OCI-LY1 (cell line): ENCODE measurements at regions not wholly inside any gene's neighbourhood (a gene's known extent, or its start where the extent isn't known, plus 50 kb on each side); places are given as distances from the start of the nearest gene placed in this dataset.

Experiments used
- H2AFZ ChIP-seq: fragments of 200-600 bp; sonication (generic), shearing (Covaris generic); 2 replicates; pipeline ENCODE4 v1.6.0; 2014; ENCODE audit warnings: antibody characterized with exemption, mild to moderate bottlenecking, low read length
- H3F3A ChIP-seq: fragments of 200-600 bp; sonication (generic), shearing (Covaris generic); 2 replicates; pipeline ENCODE4 v1.6.0; 2014; ENCODE audit warnings: mild to moderate bottlenecking, antibody characterized with exemption, low read length, moderate library complexity; ENCODE audit not compliant: insufficient read depth
- H3K27ac ChIP-seq: fragments of 200-600 bp; sonication (generic); 2 replicates; pipeline ENCODE4 v1.5.1; 2014; ENCODE audit warnings: low read length, mixed run types, mild to moderate bottlenecking, low read depth; ENCODE audit not compliant: poor library complexity, severe bottlenecking
- H3K27me3 ChIP-seq: fragments of 200-600 bp; sonication (generic); 2 replicates; pipeline ENCODE4 v1.6.0; 2014; ENCODE audit warnings: antibody characterized with exemption, mild to moderate bottlenecking, low read length, moderate library complexity; ENCODE audit not compliant: insufficient read depth
- H3K36me3 ChIP-seq: fragments of 200-600 bp; sonication (generic); 2 replicates; pipeline ENCODE4 v1.6.1; 2014; ENCODE audit warnings: mild to moderate bottlenecking, antibody characterized with exemption, low read length, moderate library complexity, mixed read lengths; ENCODE audit not compliant: insufficient read depth
- H3K4me1 ChIP-seq: fragments of 200-600 bp; sonication (generic); 2 replicates; pipeline ENCODE4 v1.5.1; 2014; ENCODE audit warnings: mild to moderate bottlenecking, low read length, moderate library complexity; ENCODE audit not compliant: insufficient read depth, severe bottlenecking
- H3K4me2 ChIP-seq: fragments of 200-600 bp; sonication (generic), shearing (Covaris generic); 2 replicates; pipeline ENCODE4 v1.6.1; 2014; ENCODE audit warnings: low read length
- H3K4me3 ChIP-seq: fragments of 200-600 bp; sonication (generic); 2 replicates; pipeline ENCODE4 v1.5.1; 2014; ENCODE audit warnings: low read length, low read depth, mild to moderate bottlenecking, mixed read lengths; ENCODE audit not compliant: poor library complexity, severe bottlenecking
- H3K79me2 ChIP-seq: fragments of 200-600 bp; shearing (Covaris generic); 2 replicates; pipeline ENCODE4 v1.6.1; 2016; ENCODE audit warnings: mixed run types, low read length, mixed read lengths; ENCODE audit not compliant: insufficient read depth
- H3K9ac ChIP-seq: fragments of 200-600 bp; sonication (generic), shearing (Covaris generic); 2 replicates; pipeline ENCODE4 v1.6.1; 2014; ENCODE audit warnings: mild to moderate bottlenecking, low read length, mixed read lengths
- H3K9me2 ChIP-seq: fragments of 200-600 bp; sonication (generic), shearing (Covaris generic); 2 replicates; pipeline ENCODE4 v1.6.1; 2014; ENCODE audit warnings: low read depth, mild to moderate bottlenecking, low read length, mixed read lengths
- H3K9me3 ChIP-seq: fragments of 200-600 bp; shearing (Covaris generic); 2 replicates; pipeline ENCODE4 v1.6.1; 2014; ENCODE audit warnings: low read length, mixed read lengths
- H4K20me1 ChIP-seq: fragments of 200-600 bp; sonication (generic), shearing (Covaris generic); 2 replicates; pipeline ENCODE4 v1.6.0; 2016; ENCODE audit warnings: mild to moderate bottlenecking, low read length; ENCODE audit not compliant: insufficient read depth
- EZH2 ChIP-seq: fragments of 200-600 bp; sonication (generic), shearing (Covaris generic); IDR thresholded peaks from 2 replicates; pipeline ENCODE4 v1.8.0; 2017; ENCODE audit warnings: borderline replicate concordance, mixed run types, mild to moderate bottlenecking, antibody characterized with exemption, low read length, moderate library complexity, mixed read lengths
- TF ChIP-seq, protein P1 (sequence below): fragments of 200-600 bp; sonication (generic), shearing (Covaris generic); IDR thresholded peaks from 2 replicates; pipeline ENCODE4 v1.5.1; 2017; ENCODE audit warnings: mild to moderate bottlenecking, antibody characterized with exemption, low read length, moderate library complexity, mixed read lengths

DNA sequence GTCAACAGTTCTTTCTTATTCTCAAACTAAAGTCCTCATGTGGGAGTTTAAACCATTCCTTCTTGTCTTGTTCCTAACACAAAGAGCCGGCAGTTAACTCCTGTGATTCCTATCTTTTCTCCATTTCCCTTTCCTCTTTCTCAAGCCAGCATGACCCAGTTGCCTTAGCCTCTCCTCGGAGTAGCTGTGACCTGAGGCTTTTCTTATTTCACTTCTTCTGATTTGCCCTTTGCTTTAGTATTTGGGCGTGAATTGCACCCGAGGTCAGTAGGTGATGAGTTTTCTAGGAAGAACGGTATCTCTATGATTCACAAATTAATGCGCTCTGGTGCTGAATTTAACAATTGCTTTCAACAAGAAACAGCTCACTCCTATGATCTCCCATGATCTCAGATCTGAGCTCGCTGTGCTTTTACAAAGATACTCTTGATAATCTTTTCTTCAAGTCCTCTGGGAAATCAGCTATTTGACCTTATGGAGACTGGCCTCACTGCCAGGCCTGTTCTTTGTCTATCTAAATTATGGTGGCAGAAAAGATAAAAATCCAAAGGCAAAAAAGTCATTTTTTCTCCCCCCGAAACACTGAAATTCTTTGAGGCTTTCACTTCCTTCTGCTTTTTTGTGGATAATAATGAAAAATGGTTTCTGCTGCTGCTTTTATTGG, 184.6 kb downstream of the JCAD start:
- H3K9ac ChIP-seq: no peak overlapping the region
- no peaks in the 10 kb centered on the region; the same call in 1 of the 2 replicates for H3K27me3 ChIP-seq
- H4K20me1 ChIP-seq: no peaks in the 10 kb centered on the region
- no peak overlapping the region for H3K4me3 ChIP-seq
- H2AFZ ChIP-seq: no peak overlapping the region
- no peaks in the 10 kb centered on the region for H3K9me2 ChIP-seq
- no peaks in the 10 kb centered on the region for H3K36me3 ChIP-seq
- no peaks in the 10 kb centered on the region for H3F3A ChIP-seq
- H3K79me2 ChIP-seq: no peaks in the 10 kb centered on the region
- no peaks in the 10 kb centered on the region for H3K9me3 ChIP-seq
- H3K4me2 ChIP-seq: no peak overlapping the region
- H3K27ac ChIP-seq: no peak overlapping the region
- no peaks in the 10 kb centered on the region for H3K4me1 ChIP-seq
- TF ChIP-seq, protein P1, sequence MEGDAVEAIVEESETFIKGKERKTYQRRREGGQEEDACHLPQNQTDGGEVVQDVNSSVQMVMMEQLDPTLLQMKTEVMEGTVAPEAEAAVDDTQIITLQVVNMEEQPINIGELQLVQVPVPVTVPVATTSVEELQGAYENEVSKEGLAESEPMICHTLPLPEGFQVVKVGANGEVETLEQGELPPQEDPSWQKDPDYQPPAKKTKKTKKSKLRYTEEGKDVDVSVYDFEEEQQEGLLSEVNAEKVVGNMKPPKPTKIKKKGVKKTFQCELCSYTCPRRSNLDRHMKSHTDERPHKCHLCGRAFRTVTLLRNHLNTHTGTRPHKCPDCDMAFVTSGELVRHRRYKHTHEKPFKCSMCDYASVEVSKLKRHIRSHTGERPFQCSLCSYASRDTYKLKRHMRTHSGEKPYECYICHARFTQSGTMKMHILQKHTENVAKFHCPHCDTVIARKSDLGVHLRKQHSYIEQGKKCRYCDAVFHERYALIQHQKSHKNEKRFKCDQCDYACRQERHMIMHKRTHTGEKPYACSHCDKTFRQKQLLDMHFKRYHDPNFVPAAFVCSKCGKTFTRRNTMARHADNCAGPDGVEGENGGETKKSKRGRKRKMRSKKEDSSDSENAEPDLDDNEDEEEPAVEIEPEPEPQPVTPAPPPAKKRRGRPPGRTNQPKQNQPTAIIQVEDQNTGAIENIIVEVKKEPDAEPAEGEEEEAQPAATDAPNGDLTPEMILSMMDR: no peak
- TF ChIP-seq EZH2: no peak

DNA sequence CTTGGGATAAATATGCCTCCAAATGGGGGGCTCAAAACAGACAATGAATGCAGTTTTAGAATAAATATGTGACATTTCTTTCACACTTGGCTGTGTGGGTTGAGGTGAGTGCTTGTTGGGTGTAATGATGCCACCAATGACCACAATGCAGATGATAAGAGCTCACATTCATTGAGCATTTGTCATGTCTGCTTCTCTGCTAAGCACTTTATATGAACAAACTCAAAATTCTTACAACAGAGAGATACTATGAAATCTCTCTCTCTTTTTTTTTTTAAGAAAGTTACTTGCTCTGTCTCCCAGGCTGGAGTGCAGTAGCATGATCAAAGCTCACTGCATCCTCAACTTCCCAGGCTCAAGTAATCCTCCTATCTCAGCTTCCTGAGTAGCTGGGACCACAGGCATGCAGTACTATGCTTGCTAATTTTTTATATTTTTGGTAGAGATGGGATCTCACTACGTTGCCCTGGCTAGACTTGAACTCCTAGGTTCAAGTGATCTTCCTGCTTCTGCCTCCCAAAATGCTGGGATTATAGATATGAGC, 185.4 kb downstream of the JCAD start:
- Histone ChIP-seq H3K27ac (no peak overlapping the region), H3K9me2 (no peaks in the 10 kb centered on the region), H3K36me3 (no peaks in the 10 kb centered on the region), H3K4me3 (no peak overlapping the region), H3K9me3 (no peaks in the 10 kb centered on the region), H4K20me1 (no peaks in the 10 kb centered on the region), H3K79me2 (no peaks in the 10 kb centered on the region), H3K4me2 (no peak overlapping the region), H3F3A (no peaks in the 10 kb centered on the region), H2AFZ (no peak overlapping the region), H3K9ac (no peak overlapping the region), H3K4me1 (no peaks in the 10 kb centered on the region), H3K27me3 (no peaks in the 10 kb centered on the region; the same call in 1 of the 2 replicates)
- TF ChIP-seq EZH2: no peak
- TF ChIP-seq, protein P1: no peak

DNA sequence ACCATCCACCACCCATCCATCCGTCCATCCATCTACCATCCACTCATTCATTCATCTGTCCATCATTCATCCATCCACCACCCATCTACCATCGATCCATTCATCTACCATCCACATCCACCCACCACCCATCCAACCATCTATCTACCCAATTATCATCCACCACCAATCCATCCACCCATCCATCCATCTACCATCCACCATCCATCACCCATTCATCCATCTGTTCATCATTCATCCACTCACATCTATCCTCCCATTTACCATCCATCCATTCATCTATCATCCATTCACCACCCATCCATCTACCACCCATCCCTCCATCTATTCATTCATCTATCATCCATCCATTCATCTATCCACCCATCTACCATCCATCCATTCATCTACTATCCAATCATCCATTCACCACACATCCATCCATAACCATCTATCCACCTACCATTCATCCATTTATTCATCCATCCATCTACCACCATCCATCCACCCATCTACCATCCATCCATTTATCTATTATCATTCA, 188.8 kb downstream of the JCAD start:
- Histone ChIP-seq H3K27me3 (no peaks in the 10 kb centered on the region; the same call in 1 of the 2 replicates), H3K9me2 (no peaks in the 10 kb centered on the region), H2AFZ (no peak overlapping the region), H3F3A (no peaks in the 10 kb centered on the region), H3K9me3 (no peaks in the 10 kb centered on the region), H3K4me3 (no peak overlapping the region), H3K9ac (no peak overlapping the region), H3K4me2 (no peak overlapping the region), H3K79me2 (no peaks in the 10 kb centered on the region), H4K20me1 (no peaks in the 10 kb centered on the region), H3K27ac (no peak overlapping the region), H3K36me3 (no peaks in the 10 kb centered on the region), H3K4me1 (no peaks in the 10 kb centered on the region)
- TF ChIP-seq, protein P1: no peak
- TF ChIP-seq EZH2: no peak
